Panc1 (cell line): ENCODE measurements at regions not wholly inside any gene's neighbourhood (a gene's known extent, or its start where the extent isn't known, plus 50 kb on each side); places are given as distances from the start of the nearest gene placed in this dataset.

Source experiments
- ATAC-seq: fragments of 200-7000 bp; cut with Tn5 transposase; 2 replicates; pipeline ENCODE4 v1.9.1; 2020; ENCODE audit warnings: mild to moderate bottlenecking, moderate library complexity
- BruUV-seq: library from RNA; stranded (reverse); fragments of 400-500 nt; replicated peaks from 2 replicates; lab custom pipeline; 2021; lab: Mats Ljungman, UMichigan
- CTCF ChIA-PET: fragments of 300-600 bp; sonication (Branson Sonifier 250); formaldehyde crosslinking; loops from one replicate; lab custom pipeline; 2022; ENCODE audit warnings: antibody characterized with exemption; lab: Charles Lee
- POLR2A ChIA-PET: fragments of 300-600 bp; sonication (Branson Sonifier 250); formaldehyde crosslinking; loops from one replicate; lab custom pipeline; 2022; ENCODE audit warnings: antibody characterized with exemption; lab: Charles Lee
- DNase-seq: peaks from one replicate; pipeline ENCODE4 v3.0.0-alpha.2; 2010; ENCODE audit warnings: low read depth, low spot score
- H3K27ac ChIP-seq: 2 replicates; pipeline ENCODE4 v1.5.1; 2011; ENCODE audit warnings: mild to moderate bottlenecking, low read length, inconsistent platforms
- H3K27me3 ChIP-seq: fragments of 200-500 bp; sonication (Bioruptor generic); 2 replicates; pipeline ENCODE4 v1.6.0; 2014; ENCODE audit warnings: low read length, inconsistent platforms; ENCODE audit not compliant: control insufficient read depth, insufficient read depth
- H3K36me3 ChIP-seq: fragments of 200-500 bp; sonication (Bioruptor generic); 2 replicates; pipeline ENCODE4 v1.5.1; 2014; ENCODE audit warnings: inconsistent platforms, mild to moderate bottlenecking, low read length, moderate library complexity; ENCODE audit not compliant: control insufficient read depth, insufficient read depth
- H3K4me1 ChIP-seq: 2 replicates; pipeline ENCODE4 v1.5.1; 2011; ENCODE audit warnings: inconsistent platforms, mild to moderate bottlenecking, low read length, moderate library complexity; ENCODE audit not compliant: control insufficient read depth, insufficient read depth
- H3K4me3 ChIP-seq, 2 experiments: 2 replicates each; pipeline ENCODE4 v1.5.1; 2011 to 2012; ENCODE audit warnings: low read depth in 2 of 2, low read length in 2 of 2, mild to moderate bottlenecking in 2 of 2, inconsistent platforms in 1 of 2, moderate library complexity in 1 of 2
- H3K9me3 ChIP-seq: fragments of 200-500 bp; sonication (Bioruptor generic); 2 replicates; pipeline ENCODE4 v1.5.1; 2014; ENCODE audit warnings: low read depth, mild to moderate bottlenecking, inconsistent platforms, low read length, moderate library complexity; ENCODE audit not compliant: control insufficient read depth, insufficient read depth
- CTCF ChIP-seq: fragments of 450-650 bp; IDR thresholded peaks from 2 replicates; pipeline ENCODE4 v1.5.1; 2017; ENCODE audit warnings: mild to moderate bottlenecking
- POLR2AphosphoS5 ChIP-seq: IDR thresholded peaks from 2 replicates; pipeline ENCODE4 v1.6.1; 2012; ENCODE audit warnings: mild to moderate bottlenecking, low read depth, low read length, moderate library complexity
- SIN3A ChIP-seq: IDR thresholded peaks from 2 replicates; pipeline ENCODE4 v1.6.1; 2012; ENCODE audit warnings: low read depth, mild to moderate bottlenecking, low read length, moderate library complexity, borderline replicate concordance; ENCODE audit not compliant: insufficient read depth
- TCF7L2 ChIP-seq: IDR thresholded peaks from 2 replicates; pipeline ENCODE4 v1.6.1; 2011; ENCODE audit warnings: mild to moderate bottlenecking, low read depth, low read length, inconsistent platforms
- in situ Hi-C: cut with HindIII; loops from 2 replicates; pipeline ENCODE4 v1.10.0; 2016; ENCODE audit warnings: low sequenced_read_pairs, low pct_unique_long_range_greater_than_20kb
- intact Hi-C: fragments of 100-400 bp; cut with micrococcal nuclease; formaldehyde crosslinking; loops from one replicate; pipeline ENCODE4 v1.10.0; 2022; ENCODE audit not compliant: unreplicated experiment
- TF ChIP-seq, protein P1 (sequence below), 2 experiments: IDR thresholded peaks; 2 replicates each; pipeline ENCODE4 v1.6.1; 2011 to 2012; ENCODE audit warnings: low read depth in 2 of 2, control low read depth in 1 of 2, low read length in 1 of 2, mild to moderate bottlenecking in 1 of 2, moderate library complexity in 1 of 2; ENCODE audit not compliant: insufficient read depth in 1 of 2

- Histone ChIP-seq H3K27me3 (no peaks in the 10 kb centered on the region), H3K36me3 (no peaks in the 10 kb centered on the region), H3K4me3 (no peak overlapping the region), H3K27ac (no peak overlapping the region), H3K4me1 (no peaks in the 10 kb centered on the region), H3K9me3 (no peaks in the 10 kb centered on the region)
- no peak for DNase-seq
- in situ Hi-C loops = no loop called here
- POLR2A ChIA-PET = no interaction called here
- intact Hi-C loops = no loop called here
- TF ChIP-seq CTCF (no peak), SIN3A (no peak), TCF7L2 (no peak), POLR2AphosphoS5 (no peak)
- TF ChIP-seq, protein P1, sequence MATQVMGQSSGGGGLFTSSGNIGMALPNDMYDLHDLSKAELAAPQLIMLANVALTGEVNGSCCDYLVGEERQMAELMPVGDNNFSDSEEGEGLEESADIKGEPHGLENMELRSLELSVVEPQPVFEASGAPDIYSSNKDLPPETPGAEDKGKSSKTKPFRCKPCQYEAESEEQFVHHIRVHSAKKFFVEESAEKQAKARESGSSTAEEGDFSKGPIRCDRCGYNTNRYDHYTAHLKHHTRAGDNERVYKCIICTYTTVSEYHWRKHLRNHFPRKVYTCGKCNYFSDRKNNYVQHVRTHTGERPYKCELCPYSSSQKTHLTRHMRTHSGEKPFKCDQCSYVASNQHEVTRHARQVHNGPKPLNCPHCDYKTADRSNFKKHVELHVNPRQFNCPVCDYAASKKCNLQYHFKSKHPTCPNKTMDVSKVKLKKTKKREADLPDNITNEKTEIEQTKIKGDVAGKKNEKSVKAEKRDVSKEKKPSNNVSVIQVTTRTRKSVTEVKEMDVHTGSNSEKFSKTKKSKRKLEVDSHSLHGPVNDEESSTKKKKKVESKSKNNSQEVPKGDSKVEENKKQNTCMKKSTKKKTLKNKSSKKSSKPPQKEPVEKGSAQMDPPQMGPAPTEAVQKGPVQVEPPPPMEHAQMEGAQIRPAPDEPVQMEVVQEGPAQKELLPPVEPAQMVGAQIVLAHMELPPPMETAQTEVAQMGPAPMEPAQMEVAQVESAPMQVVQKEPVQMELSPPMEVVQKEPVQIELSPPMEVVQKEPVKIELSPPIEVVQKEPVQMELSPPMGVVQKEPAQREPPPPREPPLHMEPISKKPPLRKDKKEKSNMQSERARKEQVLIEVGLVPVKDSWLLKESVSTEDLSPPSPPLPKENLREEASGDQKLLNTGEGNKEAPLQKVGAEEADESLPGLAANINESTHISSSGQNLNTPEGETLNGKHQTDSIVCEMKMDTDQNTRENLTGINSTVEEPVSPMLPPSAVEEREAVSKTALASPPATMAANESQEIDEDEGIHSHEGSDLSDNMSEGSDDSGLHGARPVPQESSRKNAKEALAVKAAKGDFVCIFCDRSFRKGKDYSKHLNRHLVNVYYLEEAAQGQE (IDR thresholded peaks at IDR 0.05; ENCODE audit: insufficient read depth in 1 of 2, low read depth in 2 of 2, low read length in 1 of 2) = no peak
- no TSS peak for BruUV-seq
- ATAC-seq = no peak
- CTCF ChIA-PET = no interaction called here
These were observed 2023.6 kb upstream of the CDH6 start for GRCh38 chr5:29169886-29170285.

- POLR2A ChIA-PET = no interaction called here
- in situ Hi-C loops = no loop called here
- intact Hi-C loops = no loop called here
These were observed 2031.2 kb upstream of the CDH6 start for GRCh38 chr5:29162297-29162696.

More at GRCh38 chr5:29162297-29162696, 2031.2 kb upstream of the CDH6 start:
- Histone ChIP-seq H3K9me3 (no peaks in the 10 kb centered on the region), H3K27ac (no peak overlapping the region), H3K4me3 (no peak overlapping the region), H3K27me3 (no peaks in the 10 kb centered on the region), H3K36me3 (no peaks in the 10 kb centered on the region), H3K4me1 (no peaks in the 10 kb centered on the region)
- BruUV-seq = no TSS peak
- no peak for TF ChIP-seq TCF7L2
- no peak for TF ChIP-seq SIN3A
- TF ChIP-seq, protein P1 (IDR thresholded peaks at IDR 0.05; ENCODE audit: insufficient read depth in 1 of 2, low read depth in 2 of 2, low read length in 1 of 2) = no peak
- no peak for TF ChIP-seq POLR2AphosphoS5
- CTCF ChIA-PET = no interaction called here
- DNase-seq = no peak
- no peak for ATAC-seq
